ENCODE measurements at regions not wholly inside any gene's neighbourhood (a gene's known extent, or its start where the extent isn't known, plus 50 kb on each side); places are given as distances from the start of the nearest gene placed in this dataset.
"Not testable (repeated sequence)": the region's sequence is repeated elsewhere in the genome, so short reads cannot be mapped to it uniquely, and the experiment has no call there.

DNA sequence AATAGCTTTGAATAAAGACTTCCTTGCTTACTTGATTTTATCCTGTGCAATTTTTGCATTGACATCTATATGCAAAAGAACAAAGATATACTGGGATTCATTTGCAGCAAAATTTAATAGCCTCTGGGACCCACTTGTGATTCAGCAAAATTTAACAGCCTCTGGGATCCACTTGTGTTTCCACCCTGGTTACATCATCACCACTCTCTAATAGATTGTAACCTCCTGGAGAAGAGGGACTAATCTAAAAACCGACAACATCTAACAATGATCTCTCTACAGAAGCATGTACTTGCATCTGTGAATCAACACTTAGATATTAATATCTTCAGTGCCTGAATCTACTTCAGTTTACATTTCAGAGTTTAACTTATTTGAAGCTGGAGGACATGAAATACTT is 202.0 kb upstream of the CPHXL start:
- no peak for DNase-seq

DNA sequence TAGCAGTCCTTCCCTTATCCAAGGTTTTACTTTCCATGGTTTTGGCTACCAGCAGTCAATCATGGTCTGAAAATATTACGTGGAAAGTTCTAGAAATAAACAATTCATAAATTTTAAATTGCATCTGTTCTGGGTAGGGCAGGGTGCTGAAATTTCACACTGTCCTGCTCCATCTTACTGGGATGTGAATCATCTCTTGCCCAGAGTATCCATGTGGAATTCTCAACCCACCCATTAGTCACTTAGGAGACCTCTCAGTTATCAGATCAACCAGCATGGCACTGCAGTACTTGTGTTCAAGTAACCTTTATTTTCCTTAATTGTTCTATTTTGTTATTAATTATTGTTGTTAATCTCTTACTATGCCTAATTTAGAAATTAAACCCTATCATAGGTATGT is 202.8 kb upstream of the CPHXL start:
- DNase-seq, result no peak

DNA sequence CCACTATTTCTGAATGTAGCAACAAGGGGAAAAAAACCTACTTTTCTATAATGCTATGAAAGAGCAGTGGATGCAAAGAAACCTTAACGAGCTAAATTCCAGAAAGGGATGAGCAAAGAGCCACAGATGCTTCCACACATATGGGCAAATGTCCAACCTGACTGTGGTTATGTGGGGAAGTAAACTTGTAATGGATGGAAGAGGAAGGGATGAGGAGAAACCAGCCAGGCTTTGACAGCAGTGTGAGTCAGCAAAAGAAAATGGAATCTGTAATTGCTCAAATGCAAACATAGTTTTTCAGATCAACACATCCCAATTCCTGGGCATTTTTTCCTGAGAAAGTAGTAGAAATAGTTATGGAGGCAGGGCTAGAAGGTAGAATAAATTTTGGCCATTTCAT is 204.8 kb upstream of the CPHXL start:
- DNase-seq, result peak; percentile 21

DNA sequence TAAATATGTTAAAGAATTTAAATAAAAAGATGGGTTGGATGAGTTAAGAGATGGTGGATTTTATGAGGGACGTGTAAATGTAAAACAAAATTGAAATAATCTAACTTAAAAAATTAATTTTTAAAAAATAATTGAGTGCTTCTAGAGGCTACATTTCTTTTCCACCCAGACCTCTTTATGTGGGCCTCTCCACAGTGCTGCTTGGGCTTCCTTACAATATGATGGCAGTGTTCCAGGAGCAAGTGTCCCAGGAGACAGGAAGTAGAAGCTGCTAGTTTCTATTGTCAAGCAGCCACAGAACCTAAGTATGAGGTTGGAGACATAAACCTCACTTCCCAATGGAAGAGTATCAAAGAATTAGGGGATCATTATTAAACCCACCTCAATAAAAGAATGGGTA is 205.7 kb upstream of the CPHXL start:
- no peak for DNase-seq

DNA sequence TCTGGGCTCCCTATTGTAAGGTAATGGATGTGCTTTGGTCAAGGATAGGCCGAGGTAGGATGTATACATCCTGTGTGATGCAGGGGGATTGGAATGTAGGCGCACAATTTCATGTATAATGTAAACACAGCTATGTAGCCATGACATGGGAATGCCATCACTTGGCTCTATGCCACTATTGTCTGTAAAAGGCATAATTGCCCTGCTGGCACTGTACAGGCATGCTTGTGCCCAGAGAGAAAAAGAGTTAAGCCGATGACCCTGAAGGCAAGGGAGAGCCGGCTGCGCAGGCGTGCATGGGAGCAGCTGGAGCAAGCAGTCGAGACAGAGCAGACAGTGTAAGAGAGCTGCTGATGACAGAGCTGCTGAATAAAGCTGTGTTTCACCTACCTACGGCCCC is 212.5 kb upstream of the CPHXL start:
- DNase-seq, result no peak

DNA sequence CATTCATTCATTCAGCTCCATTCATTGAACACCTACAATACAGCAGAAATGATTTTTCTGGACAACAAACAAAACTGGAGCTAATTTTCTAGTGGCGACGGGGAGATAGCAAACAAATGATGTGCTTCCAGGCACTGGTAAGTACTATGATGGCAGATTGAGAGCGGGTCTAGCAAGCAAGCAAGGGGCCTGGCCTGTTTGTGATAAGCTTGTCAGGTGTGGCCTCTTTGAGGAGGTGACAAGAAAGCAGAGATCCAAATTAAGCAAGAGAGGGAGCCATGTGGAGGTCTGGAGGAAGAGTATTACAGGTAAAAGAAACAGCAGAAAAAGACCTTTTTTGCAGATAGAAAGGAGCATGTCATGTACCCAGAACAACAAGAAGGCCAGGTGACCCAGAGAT is 216.1 kb upstream of the CPHXL start:
- no peak for DNase-seq

DNA sequence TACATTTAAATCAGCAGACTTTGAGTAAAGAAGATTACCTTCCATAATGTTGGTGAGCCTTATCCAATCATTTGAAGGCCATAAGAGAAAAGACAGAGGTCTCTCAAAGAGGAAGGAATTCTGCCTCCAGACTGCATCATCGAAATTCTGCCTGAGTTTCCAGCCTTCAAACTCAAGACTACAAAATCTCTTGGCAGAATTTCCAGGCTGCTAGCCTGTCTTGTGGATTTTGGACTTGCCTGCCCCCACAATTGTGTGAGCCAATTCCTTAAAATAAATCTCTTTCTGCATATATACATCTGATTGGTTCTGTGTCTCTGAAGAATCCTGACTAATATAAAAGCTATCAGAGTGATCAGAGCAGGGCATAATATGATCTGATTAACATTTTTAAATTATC is 216.6 kb upstream of the CPHXL start:
- no peak for DNase-seq

DNA sequence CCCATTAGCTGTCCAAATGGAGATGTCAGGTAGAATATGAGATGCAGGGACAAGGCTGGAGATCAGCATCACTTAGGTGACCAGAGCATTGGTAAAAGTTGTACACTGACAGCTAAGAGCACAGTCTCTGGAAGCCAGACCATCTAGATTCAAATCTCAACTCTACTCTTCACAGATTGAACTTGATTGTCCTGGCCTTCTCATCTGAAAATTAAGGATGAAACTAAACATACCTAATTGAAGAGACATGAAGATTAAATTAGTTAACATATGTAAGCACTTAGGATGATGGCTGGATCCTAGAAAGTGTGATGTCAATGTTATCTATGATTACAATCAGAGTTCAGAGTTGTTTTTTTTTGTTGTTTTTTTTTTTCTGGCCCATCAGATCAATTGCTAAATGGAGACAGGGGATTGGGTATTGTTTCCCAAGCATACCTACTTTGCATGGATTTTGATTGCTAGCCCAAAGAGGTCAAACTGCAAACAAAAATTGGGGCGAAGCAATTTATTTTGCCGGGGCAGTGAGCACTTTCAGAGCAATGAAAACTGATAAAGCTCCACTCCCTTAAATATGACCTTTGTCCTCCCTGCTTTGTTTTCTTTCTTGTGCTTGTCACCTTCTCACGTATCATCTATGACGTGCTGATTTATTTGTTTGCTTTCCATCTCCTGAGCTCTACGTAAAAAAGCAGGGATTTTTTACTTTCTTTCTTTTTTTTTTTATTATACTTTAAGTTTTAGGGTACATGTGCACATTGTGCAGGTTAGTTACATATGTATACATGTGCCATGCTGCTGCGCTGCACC is 217.6 kb upstream of the CPHXL start:
- DNase-seq, result no peak

DNA sequence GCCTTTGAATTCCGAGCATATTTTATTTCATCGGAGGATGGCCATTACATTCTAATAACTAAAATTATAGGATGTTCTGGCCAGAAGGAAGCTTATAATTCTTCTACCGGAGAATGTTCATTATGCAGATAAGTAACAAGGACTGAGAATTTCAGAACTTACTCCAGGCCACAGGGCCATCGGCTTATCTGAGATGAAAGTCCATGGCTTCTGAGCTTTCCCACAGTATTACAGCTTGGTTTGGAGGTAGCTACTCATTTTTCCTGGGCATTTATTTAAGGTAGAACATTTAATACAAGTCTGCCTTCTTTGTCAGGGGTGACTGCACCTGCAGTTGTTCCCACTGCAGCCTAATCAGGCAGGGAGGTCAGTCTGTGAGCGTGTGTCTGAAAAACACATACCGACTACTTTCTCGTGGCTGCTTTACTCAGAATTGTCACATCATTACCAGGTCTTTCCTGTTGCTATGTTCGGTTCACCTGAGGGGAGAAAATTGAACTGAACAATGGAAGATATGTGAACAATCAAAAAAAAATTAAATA is 219.7 kb upstream of the CPHXL start:
- DNase-seq, result no peak

DNA sequence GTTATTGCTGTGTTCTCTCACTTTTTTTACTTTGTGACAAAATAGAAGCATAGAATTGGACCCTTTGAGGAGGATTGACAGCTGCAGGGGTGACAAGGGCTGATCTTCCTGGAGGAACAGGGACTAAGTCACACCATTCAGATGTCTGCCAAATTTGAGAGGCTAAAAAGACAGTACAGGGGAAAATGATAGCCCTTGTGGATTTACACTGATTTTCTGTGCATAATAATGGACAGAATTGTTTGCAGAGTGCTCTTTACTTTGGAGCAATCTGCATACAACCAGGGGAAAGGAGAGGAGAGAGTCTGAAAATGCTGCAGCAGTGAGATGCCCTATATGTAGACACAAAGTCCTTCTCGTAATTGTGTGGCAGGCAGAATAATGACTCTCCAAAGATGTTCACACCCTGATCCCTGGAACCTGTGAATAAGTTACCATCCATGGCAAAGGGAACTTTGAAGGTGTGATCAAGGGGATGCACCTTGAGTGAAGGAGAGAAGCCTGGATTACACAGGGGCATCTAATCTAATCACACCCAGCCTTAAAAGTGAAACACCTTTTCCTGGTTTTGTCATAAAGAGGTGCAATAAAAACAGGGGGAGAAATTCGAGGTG is 221.4 kb upstream of the CPHXL start:
- no peak for DNase-seq

DNA sequence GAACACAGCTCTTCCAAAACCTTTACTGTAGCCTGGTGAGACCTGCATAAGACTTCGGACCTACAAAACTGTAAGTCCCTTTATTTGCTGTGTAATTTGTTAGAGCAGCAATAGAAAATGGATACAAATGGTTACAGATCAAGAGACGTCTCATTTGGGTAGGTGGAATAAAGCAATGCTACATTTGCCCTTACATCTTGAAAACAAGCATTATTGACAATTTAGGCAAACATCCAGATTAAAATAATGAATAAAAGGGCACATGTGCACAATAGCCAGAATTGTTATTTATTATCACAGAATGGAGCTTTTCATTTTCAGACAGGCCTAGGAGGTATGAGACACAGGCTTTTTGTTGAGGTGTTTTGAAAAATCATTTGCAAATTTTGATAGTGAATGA is 222.2 kb upstream of the CPHXL start:
- DNase-seq, result no peak

DNA sequence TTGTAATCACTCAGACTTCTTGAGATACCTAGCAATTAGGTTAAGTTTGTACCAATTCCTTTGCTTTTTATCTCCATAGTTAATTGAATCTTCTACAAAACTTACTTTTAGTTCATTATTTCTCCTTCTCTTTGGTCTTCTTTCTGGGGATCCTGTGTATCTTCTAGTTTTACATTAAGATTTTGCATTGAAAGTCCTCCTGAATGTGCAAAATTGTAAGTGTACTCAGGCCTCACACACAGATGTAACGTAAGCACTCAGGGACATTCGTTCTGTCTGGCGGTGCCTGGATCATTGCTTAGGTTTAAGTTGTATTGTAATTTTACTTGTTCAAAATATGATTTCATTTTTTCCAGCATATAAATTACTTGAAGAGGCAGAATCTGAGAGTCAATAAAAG is 222.6 kb upstream of the CPHXL start:
- no peak for DNase-seq

DNA sequence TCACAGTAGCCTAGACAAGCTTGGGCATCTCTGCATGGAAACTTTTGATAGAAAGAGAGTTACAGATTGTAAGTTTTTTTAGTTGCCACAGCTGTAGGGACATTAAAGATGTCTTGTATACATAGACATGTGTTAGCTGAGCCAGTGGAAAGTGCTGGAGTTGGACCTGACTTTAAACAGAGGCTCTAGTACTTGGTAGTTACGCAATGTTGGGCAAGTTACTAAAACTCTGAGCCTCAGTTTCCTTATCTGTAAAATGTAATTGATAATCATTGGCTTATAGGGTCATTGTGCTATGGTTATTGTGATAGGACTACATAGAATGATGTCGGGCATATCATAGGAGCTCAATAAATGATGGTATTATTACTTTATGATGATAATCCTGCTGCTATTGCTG is 225.8 kb upstream of the CPHXL start:
- no peak for DNase-seq

DNA sequence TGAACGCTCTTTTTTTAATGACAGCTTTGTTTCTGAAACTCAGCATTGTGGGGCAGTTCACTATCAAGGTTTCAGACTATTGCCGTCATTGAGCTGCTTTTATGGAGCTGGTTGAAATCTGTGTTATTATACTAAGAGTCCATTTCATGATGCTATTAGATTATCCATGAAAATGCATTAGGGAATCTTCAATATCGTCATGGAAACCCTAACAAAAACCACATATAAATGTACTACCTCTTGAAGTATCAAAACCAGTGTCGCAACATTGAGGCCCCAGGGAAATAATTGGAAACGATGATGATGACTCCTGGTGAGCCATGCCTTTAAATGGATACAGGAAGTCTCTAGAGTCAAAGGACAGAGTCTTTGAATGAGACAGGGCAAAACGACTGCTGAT is 231.6 kb upstream of the CPHXL start:
- DNase-seq, result no peak

DNA sequence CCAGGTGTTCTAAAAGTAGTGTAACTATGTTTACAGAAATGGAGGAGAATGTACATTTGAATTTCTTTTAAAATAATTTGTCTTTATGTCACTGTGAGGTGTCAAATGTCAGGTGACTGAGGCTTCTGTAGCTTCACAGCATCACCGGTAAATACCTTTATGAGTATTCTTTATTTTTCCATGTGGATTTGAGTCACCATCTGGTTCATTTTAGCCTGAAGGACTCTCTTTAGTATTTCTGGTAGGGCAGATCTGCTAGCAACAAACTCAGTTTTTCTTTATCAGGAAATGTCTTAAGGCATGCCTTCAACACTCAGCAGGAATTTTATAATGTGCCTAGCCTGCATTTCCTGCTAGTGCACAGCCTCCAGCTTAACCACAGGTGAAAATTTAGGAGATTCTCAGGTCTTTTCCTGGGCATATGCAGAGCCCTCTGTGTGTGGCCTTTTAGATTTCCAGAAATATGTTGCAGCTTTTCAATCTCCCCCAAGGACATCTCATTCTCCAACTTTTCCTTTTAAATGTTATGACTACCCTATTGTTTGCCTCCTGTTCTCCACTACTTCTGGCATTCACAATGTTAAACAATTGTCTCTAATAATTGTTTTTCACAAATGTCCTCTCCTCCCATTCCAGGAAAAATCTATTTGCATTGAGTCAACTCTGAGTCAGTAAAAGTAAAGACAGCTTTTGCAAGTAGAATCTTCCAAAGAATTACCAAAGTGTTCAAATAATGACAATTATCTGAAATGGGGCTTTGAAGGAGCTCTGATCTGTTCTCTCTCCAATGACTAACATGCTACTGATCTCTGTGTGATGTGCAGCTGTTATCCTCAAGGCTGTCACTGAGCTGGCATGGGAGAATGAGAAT is 239.4 kb upstream of the CPHXL start:
- no peak for DNase-seq

DNA sequence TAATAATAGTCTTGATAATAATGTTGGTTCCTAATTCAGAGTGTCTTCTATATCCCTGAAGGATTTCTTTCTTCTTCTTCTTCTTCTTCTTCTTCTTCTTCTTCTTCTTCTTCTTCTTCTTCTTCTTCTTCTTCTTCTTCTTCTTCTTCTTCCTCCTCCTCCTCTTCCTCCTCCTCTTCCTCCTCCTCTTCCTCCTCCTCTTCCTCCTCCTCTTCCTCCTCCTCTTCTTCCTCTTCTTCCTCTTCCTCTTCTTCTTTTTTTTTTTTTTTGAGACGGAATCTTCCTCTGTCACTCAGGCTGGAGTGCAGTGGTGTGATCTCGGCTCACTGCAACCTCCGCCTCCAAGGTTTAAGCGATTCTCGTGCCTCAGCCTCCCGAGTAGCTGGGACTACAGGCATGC is 242.8 kb upstream of the CPHXL start:
- DNase-seq, result not testable (repeated sequence)

DNA sequence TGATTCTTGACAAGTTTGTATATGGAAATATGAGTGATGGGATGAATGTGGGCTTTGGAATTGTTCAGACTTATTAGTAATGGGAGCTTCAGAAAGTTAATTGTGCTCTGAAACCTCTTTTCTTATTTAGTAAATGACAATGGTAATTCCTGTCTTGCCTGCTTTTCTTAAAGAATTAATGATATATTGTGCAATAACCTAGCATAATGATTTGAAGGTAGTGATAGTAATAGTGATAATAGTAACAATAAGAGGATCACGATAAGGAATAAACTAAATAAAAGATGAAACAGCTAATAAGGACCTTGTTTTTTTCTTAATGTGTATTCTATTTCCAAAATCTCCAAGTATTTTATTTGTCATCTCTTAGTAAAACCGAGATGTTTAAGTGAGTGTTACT is 245.0 kb upstream of the CPHXL start:
- no peak for DNase-seq

DNA sequence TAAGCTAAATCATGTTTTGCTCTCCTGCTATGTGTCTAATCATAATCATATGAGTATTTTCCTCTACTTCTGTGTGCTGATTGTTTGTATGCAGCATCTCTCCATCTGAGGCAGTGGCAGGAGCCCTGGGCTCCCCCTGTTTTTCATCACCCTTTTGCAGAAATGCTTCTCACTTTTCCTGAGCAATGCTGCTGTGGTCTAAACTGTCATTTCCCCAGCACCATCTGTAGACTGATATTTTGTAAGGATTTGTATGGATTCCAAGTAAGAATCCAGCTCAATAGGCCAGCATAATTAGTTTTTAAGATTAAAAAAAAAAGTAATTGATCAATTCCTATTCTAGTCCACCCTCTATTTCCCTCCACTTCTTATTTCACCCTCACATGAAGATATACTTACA is 257.0 kb upstream of the CPHXL start:
- no peak for DNase-seq

DNA sequence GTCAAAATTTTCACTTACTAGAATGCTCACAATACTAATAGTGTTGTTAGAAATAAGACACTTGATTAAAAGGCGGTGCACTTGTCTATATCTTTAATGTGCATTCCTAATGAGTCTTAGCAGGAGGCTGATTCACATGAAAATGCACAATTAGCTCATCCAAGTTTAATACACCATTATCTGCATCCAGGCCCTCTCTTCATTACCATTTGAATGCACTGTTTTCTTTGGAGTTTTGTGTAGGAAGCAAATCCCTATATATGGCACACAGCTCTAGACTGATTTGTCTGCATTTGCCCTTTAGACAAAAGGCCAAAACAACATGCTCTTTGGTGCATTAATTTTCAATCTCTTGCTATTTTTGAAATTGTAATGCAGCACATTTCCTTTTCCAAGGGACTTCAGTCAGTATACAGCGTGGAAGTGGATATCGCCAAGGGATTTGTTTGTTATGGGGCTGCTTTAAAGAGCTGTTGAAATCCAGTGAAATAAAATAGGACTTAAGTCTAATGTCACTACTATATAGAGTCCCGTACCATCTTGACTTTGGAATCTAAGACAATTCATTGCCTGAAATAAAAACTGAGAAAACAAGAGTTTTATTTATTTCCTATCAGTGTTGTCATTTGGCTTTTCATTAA is 257.6 kb upstream of the CPHXL start:
- DNase-seq, result no peak

DNA sequence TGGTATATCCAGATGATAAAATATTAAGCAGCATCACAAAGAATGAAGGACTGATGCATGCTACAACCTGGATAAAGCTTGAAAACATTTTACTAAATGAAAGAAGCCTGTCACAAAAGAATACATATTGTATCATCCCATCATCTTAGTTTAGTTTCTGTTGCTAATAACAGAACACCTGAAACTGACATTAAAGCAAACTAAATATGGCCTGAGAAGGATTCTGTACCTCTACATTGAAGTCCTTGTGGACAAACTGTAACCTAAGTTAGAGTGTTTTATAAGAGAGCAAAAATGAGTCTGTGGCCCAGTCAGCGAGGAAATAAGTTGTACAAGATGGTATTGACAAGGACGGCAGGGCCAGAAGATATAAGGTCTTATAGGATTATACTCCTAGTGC is 261.0 kb upstream of the CPHXL start:
- DNase-seq, result no peak

DNA sequence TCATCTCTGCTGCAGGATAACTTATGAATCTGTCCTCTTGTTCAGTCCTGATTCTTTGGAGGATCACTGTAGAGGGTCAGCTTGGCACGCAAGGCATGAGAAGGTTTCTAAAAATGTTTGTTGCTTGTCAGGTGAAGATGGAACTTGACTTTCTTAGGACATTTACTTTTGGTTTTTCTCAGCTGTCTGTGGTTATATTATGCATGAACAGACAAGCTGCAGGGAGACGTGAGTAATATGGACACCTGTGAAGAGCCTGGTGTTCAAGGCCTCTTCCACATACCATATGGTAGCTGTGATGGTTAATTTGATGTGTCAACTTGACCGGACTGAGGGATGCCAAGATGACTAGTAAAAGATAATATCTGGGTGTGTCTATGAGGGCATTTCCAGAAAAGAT is 270.2 kb upstream of the CPHXL start:
- no peak for DNase-seq

DNA sequence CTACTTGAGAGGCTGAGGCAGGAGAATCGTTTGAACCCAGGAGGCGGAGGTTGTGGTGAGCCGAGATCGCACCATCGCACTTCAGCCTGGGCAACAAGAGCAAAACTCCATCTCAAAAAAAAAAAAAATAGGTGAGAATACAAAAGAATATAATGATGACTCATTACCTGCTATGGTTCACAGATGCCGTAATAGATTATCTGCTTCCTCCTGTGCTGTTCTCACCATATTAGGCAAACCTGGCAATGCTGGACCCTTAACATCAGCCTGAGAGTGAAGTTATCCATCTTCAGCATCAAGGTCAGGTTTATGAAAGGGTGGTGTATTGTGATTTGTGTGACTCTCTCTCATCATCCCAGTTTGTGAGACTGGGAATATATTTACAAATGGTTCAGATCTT is 271.3 kb upstream of the CPHXL start:
- no peak for DNase-seq

DNA sequence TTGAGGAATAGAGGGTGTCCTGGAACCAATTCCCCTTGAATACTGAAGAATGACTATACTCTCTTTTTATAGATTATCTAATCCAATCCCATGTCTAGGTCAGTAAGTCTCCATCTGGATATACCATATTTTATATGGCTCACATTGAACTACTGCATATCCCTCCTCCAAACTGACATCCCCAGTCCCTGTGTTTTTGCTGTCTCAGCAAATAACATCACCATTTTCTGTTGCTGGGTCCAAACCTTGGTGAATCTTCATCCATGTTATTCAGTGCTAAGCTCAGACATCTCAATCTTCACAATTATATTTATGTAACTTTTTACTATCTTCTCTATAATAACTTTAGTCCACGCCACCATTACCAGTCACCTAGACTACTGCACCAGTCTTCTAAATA is 269.6 kb upstream of the CNTNAP4 start:
- DNase-seq, result no peak
